Thyroid gland (tissue), 4 donors: ENCODE measurements at regions not wholly inside any gene's neighbourhood (a gene's known extent, or its start where the extent isn't known, plus 50 kb on each side); places are given as distances from the start of the nearest gene placed in this dataset.
"Not testable (repeated sequence)": the region's sequence is repeated elsewhere in the genome, so short reads cannot be mapped to it uniquely, and the experiment has no call there.

Experiments
- POLR2A ChIP-seq, 2 donors: fragments of 450-650 bp; IDR thresholded peaks; one replicate each; pipeline ENCODE4 v1.6.1; 2017; ENCODE audit warnings: antibody characterized with exemption in 2 of 2, mild to moderate bottlenecking in 2 of 2, moderate library complexity in 1 of 2
- TF ChIP-seq, protein P1 (sequence below), 6 experiments: fragments of 200-600 bp in 3 of 6; fragments of 450-650 bp in 3 of 6; sonication (generic) in 3 of 6; IDR thresholded peaks; one replicate each; pipeline ENCODE4 v1.5.1; 2016 to 2019; ENCODE audit warnings: antibody characterized with exemption in 6 of 6, mild to moderate bottlenecking in 2 of 6, inconsistent platforms in 1 of 6, moderate library complexity in 1 of 6

DNA sequence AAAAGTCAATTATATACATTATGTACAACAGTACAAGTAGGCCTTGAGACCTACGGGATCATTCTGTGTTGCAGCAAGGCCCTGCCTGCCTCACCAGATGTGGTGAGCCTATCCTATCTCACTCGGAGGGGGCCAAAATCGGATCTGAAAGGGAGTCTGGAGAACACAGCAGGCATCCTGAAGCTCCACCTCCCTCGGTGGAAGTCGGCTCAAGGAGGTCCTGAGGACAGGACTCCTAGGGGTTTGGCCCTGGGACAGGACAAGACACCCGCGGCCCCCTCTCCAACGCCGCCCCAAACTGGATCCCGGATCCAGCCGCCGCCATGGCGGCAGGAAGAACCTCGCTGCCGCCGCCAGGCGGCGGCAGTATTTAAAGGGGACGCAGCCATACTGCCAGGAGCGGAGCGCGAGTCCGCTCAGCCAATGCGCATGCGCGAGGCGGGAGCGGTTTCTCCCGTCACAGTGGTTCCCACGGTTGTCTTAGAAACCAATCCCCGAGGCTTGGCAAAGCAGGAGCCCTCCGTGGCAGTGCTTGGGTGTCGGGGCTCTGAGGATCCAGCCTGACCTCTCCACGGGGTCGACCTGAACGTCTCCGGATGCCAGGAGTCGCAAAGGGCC, 97.8 kb upstream of the FOXD4L5 start:
- TF ChIP-seq, protein P1, sequence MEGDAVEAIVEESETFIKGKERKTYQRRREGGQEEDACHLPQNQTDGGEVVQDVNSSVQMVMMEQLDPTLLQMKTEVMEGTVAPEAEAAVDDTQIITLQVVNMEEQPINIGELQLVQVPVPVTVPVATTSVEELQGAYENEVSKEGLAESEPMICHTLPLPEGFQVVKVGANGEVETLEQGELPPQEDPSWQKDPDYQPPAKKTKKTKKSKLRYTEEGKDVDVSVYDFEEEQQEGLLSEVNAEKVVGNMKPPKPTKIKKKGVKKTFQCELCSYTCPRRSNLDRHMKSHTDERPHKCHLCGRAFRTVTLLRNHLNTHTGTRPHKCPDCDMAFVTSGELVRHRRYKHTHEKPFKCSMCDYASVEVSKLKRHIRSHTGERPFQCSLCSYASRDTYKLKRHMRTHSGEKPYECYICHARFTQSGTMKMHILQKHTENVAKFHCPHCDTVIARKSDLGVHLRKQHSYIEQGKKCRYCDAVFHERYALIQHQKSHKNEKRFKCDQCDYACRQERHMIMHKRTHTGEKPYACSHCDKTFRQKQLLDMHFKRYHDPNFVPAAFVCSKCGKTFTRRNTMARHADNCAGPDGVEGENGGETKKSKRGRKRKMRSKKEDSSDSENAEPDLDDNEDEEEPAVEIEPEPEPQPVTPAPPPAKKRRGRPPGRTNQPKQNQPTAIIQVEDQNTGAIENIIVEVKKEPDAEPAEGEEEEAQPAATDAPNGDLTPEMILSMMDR (IDR thresholded peaks at IDR 0.05), result not testable (repeated sequence)
- TF ChIP-seq POLR2A (IDR thresholded peaks at IDR 0.05), result not testable (repeated sequence)
